ENCODE measurements at regions not wholly inside any gene's neighbourhood (a gene's known extent, or its start where the extent isn't known, plus 50 kb on each side); places are given as distances from the start of the nearest gene placed in this dataset.

DNA sequence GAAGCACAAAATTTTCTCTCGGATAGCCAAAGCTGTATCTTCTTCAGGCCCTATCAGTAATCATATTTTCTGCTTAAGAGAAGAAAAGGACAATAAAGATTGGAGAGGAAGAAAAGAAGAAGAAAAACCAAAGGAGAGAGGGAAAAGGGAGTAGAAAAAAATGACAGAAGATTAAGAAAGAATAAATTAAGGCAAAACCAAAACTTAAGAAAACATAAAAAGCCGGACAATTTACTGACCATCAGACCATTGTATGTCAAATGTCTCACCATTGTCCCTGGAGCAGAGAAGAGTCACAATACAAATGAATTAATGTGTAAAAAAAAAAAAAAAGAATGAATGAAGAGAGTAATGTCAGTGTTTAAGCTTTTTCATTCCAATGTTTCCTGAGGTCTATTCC, 1274.8 kb downstream of the FSCB start:
- Histone ChIP-seq H3K36me3 (ENCODE audit: control insufficient read depth, insufficient read depth, low read length) (no peaks in the 10 kb centered on the region), H3K4me3 (ENCODE audit: low read length) (no peak overlapping the region), H3K27ac (ENCODE audit: low read length) (no peak overlapping the region), H3K4me1 (ENCODE audit: control insufficient read depth, insufficient read depth, low read length) (no peaks in the 10 kb centered on the region), H3K27me3 (ENCODE audit: control insufficient read depth, insufficient read depth, low read length) (no peaks in the 10 kb centered on the region), H3K9me3 (ENCODE audit: control insufficient read depth, low read depth, low read length) (no peaks in the 10 kb centered on the region)
- DNase-seq = no peak
- 83% methylated on average over 1 of the region's 2 CpGs for WGBS (ENCODE audit: insufficient coverage, low lambda C conversion rate)

GRCh38 chr14:43215524-43215923, 1291.6 kb downstream of the FSCB start:
- H3K4me1 ChIP-seq (ENCODE audit: control insufficient read depth, insufficient read depth, low read length) = no peaks in the 10 kb centered on the region
- no peaks in the 10 kb centered on the region for H3K27me3 ChIP-seq (ENCODE audit: control insufficient read depth, insufficient read depth, low read length)
- H3K4me3 ChIP-seq (ENCODE audit: low read length) = no peak overlapping the region
- DNase-seq = no peak
- no peak overlapping the region for H3K27ac ChIP-seq (ENCODE audit: low read length)
- no CpG with 5 or more reads among the region's 2 CpGs for WGBS (ENCODE audit: insufficient coverage, low lambda C conversion rate)
- no peaks in the 10 kb centered on the region for H3K36me3 ChIP-seq (ENCODE audit: control insufficient read depth, insufficient read depth, low read length)
- H3K9me3 ChIP-seq (ENCODE audit: control insufficient read depth, low read depth, low read length) = no peaks in the 10 kb centered on the region

DNA sequence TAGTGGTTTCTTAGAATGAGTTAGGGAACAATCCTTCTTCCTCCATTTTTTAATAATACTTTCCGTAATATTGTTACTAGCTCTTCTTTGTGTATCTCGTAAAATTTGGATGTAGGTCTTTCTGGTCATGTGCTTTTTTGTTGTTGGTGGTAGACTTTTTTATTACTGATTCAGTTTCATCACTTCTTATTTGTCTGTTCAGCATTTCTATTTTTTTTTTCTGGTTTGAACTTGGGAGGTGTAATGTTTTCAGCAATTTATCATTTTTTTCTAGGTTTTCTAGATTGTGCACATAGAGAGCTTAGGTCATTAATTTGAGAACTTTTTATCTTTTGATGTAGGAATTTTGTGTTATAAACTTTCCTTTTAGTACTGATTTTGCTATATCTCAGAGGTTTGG, 1299.9 kb downstream of the FSCB start:
- Histone ChIP-seq H3K27ac (ENCODE audit: low read length) (no peak overlapping the region), H3K4me1 (ENCODE audit: control insufficient read depth, insufficient read depth, low read length) (no peaks in the 10 kb centered on the region), H3K4me3 (ENCODE audit: low read length) (no peak overlapping the region), H3K9me3 (ENCODE audit: control insufficient read depth, low read depth, low read length) (no peaks in the 10 kb centered on the region), H3K27me3 (ENCODE audit: control insufficient read depth, insufficient read depth, low read length) (no peaks in the 10 kb centered on the region), H3K36me3 (ENCODE audit: control insufficient read depth, insufficient read depth, low read length) (no peaks in the 10 kb centered on the region)
- WGBS (ENCODE audit: insufficient coverage, low lambda C conversion rate) = 83% methylated on average over 2 of the region's 2 CpGs
- DNase-seq = no peak

GRCh38 chr14:43204816-43205215, 1302.3 kb downstream of the FSCB start:
- peak in 1 of 2 donors; percentile 12 for DNase-seq
- H3K4me1 ChIP-seq (ENCODE audit: control insufficient read depth, insufficient read depth, low read length) = no peaks in the 10 kb centered on the region
- no peaks in the 10 kb centered on the region for H3K36me3 ChIP-seq (ENCODE audit: control insufficient read depth, insufficient read depth, low read length)
- H3K27ac ChIP-seq (ENCODE audit: low read length) = no peak overlapping the region
- 100% methylated on average over 1 of the region's 2 CpGs for WGBS (ENCODE audit: insufficient coverage, low lambda C conversion rate)
- H3K27me3 ChIP-seq (ENCODE audit: control insufficient read depth, insufficient read depth, low read length) = no peaks in the 10 kb centered on the region
- no peaks in the 10 kb centered on the region for H3K9me3 ChIP-seq (ENCODE audit: control insufficient read depth, low read depth, low read length)
- H3K4me3 ChIP-seq (ENCODE audit: low read length) = no peak overlapping the region

- H3K36me3 ChIP-seq (ENCODE audit: control insufficient read depth, insufficient read depth, low read length) = no peaks in the 10 kb centered on the region
- H3K27me3 ChIP-seq (ENCODE audit: control insufficient read depth, insufficient read depth, low read length) = no peaks in the 10 kb centered on the region
- H3K27ac ChIP-seq (ENCODE audit: low read length) = no peak overlapping the region
- no peak for DNase-seq
- no CpG with 5 or more reads among the region's 1 CpG for WGBS (ENCODE audit: insufficient coverage, low lambda C conversion rate)
- no peak overlapping the region for H3K4me3 ChIP-seq (ENCODE audit: low read length)
- no peaks in the 10 kb centered on the region for H3K4me1 ChIP-seq (ENCODE audit: control insufficient read depth, insufficient read depth, low read length)
- H3K9me3 ChIP-seq (ENCODE audit: control insufficient read depth, low read depth, low read length) = no peaks in the 10 kb centered on the region
These were observed 1306.6 kb downstream of the FSCB start for GRCh38 chr14:43200519-43200918.

- no peaks in the 10 kb centered on the region for H3K4me1 ChIP-seq (ENCODE audit: control insufficient read depth, insufficient read depth, low read length)
- no peaks in the 10 kb centered on the region for H3K9me3 ChIP-seq (ENCODE audit: control insufficient read depth, low read depth, low read length)
- WGBS (ENCODE audit: insufficient coverage, low lambda C conversion rate) = 100% methylated on average over 1 of the region's 2 CpGs
- H3K36me3 ChIP-seq (ENCODE audit: control insufficient read depth, insufficient read depth, low read length) = no peaks in the 10 kb centered on the region
- DNase-seq = no peak
- H3K27me3 ChIP-seq (ENCODE audit: control insufficient read depth, insufficient read depth, low read length) = no peaks in the 10 kb centered on the region
- no peak overlapping the region for H3K4me3 ChIP-seq (ENCODE audit: low read length)
- H3K27ac ChIP-seq (ENCODE audit: low read length) = no peak overlapping the region
These were observed 1308.6 kb downstream of the FSCB start for GRCh38 chr14:43198465-43198864.

- H3K4me3 ChIP-seq (ENCODE audit: low read length) = no peak overlapping the region
- H3K27ac ChIP-seq (ENCODE audit: low read length) = no peak overlapping the region
- 100% methylated on average over 1 of the region's 3 CpGs for WGBS (ENCODE audit: insufficient coverage, low lambda C conversion rate)
These were observed 1322.5 kb downstream of the FSCB start for GRCh38 chr14:43184540-43184939.

DNA sequence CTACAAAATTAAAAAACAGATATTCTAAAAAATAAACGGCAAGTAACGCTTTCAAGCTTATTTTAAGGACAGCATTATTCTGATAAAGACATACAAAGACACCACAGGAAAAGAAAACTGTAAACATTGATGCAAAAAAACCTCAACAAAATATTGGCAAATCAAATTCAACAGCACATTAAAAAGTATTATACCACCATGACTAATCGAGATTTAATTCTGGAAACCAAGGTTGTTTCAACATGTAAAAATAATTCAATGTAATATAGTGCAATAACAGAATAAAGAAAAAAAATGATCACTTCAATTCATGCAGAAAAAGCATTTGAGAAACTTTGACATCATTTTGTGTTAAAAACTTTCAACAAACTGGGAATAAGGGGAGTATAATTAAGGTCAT, 1323.2 kb downstream of the FSCB start:
- DNase-seq = no peak
- WGBS (ENCODE audit: insufficient coverage, low lambda C conversion rate) = 85% methylated on average over 2 of the region's 3 CpGs
- Histone ChIP-seq H3K27ac (ENCODE audit: low read length) (no peak overlapping the region), H3K27me3 (ENCODE audit: control insufficient read depth, insufficient read depth, low read length) (no peaks in the 10 kb centered on the region), H3K9me3 (ENCODE audit: control insufficient read depth, low read depth, low read length) (no peaks in the 10 kb centered on the region), H3K4me3 (ENCODE audit: low read length) (no peak overlapping the region), H3K36me3 (ENCODE audit: control insufficient read depth, insufficient read depth, low read length) (no peaks in the 10 kb centered on the region), H3K4me1 (ENCODE audit: control insufficient read depth, insufficient read depth, low read length) (no peaks in the 10 kb centered on the region)

More at GRCh38 chr14:43184540-43184939, 1322.5 kb downstream of the FSCB start:
- no peaks in the 10 kb centered on the region for H3K4me1 ChIP-seq (ENCODE audit: control insufficient read depth, insufficient read depth, low read length)
- no peak for DNase-seq
- no peaks in the 10 kb centered on the region for H3K27me3 ChIP-seq (ENCODE audit: control insufficient read depth, insufficient read depth, low read length)
- H3K9me3 ChIP-seq (ENCODE audit: control insufficient read depth, low read depth, low read length) = no peaks in the 10 kb centered on the region
- H3K36me3 ChIP-seq (ENCODE audit: control insufficient read depth, insufficient read depth, low read length) = no peaks in the 10 kb centered on the region

- H3K4me3 ChIP-seq (ENCODE audit: low read length) = no peak overlapping the region
- no peak overlapping the region for H3K27ac ChIP-seq (ENCODE audit: low read length)
- H3K36me3 ChIP-seq (ENCODE audit: control insufficient read depth, insufficient read depth, low read length) = no peaks in the 10 kb centered on the region
- DNase-seq = peak in 1 of 2 donors; percentile 18
- H3K9me3 ChIP-seq (ENCODE audit: control insufficient read depth, low read depth, low read length) = no peaks in the 10 kb centered on the region
- H3K4me1 ChIP-seq (ENCODE audit: control insufficient read depth, insufficient read depth, low read length) = peaks cover 4% of the 10 kb centered on the region
- no peaks in the 10 kb centered on the region for H3K27me3 ChIP-seq (ENCODE audit: control insufficient read depth, insufficient read depth, low read length)
- WGBS (ENCODE audit: insufficient coverage, low lambda C conversion rate) = no CpG with 5 or more reads among the region's 2 CpGs
These were observed 1331.2 kb downstream of the FSCB start for GRCh38 chr14:43175896-43176295.

DNA sequence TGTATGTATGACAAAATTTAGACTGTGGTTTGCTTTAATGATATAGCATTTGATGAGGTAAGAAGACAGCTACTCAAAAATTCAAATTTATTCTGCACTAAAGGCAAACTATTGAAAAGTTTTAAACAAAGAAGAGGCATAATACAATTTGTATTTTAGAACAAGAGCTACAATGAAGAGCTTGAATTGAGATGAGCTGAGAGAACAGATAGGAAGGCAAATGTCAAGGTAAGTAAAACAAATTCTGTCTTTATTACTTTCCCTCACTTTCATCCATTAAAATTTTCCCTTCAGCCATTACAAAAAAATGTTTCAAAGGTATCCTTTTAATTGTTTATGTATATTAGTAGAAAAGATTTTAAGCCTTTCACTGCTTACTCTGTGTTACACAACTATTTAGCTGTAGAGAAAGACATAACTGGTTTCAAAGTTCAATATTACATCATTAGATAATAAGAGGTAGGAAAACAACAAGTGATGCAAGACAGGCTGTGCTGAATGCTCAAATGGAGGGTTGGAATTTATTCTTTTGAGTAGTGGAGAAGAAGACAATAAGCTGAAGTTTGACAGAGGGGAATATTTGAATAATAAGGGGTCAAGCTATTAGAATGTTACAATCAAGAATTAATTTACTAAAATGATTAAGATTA, 1334.1 kb downstream of the FSCB start:
- Histone ChIP-seq H3K27me3 (ENCODE audit: control insufficient read depth, insufficient read depth, low read length) (no peaks in the 10 kb centered on the region), H3K9me3 (ENCODE audit: control insufficient read depth, low read depth, low read length) (no peaks in the 10 kb centered on the region), H3K36me3 (ENCODE audit: control insufficient read depth, insufficient read depth, low read length) (no peaks in the 10 kb centered on the region), H3K4me1 (ENCODE audit: control insufficient read depth, insufficient read depth, low read length) (peaks cover 8% of the 10 kb centered on the region), H3K4me3 (ENCODE audit: low read length) (no peak overlapping the region), H3K27ac (ENCODE audit: low read length) (no peak overlapping the region)
- DNase-seq = peak; percentile 34 to 77

DNA sequence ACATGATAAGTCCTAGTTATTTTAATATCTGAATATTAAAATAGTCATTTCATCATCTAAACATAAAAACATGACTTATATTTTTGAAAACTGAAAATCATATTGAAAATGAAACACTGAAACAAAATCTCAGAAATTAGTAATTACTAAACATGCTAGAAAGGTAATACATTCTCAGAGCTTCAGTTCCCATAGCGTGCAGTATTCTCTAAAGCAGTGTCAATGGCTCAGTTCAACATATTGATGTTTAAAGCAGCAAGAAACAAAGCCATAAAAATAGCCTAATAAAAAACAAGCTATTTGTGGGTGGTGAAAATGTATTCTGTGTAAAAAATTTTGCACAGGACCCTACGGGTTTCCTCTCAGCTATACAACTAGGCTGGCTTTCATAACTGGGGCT, 1337.4 kb downstream of the FSCB start:
- H3K9me3 ChIP-seq (ENCODE audit: control insufficient read depth, low read depth, low read length) = no peaks in the 10 kb centered on the region
- WGBS (ENCODE audit: insufficient coverage, low lambda C conversion rate) = 83% methylated on average over 1 of the region's 2 CpGs
- no peak for DNase-seq

More for the DNA sequence above, 1337.4 kb downstream of the FSCB start:
- no peaks in the 10 kb centered on the region for H3K27me3 ChIP-seq (ENCODE audit: control insufficient read depth, insufficient read depth, low read length)
- no peaks in the 10 kb centered on the region for H3K36me3 ChIP-seq (ENCODE audit: control insufficient read depth, insufficient read depth, low read length)
- H3K4me1 ChIP-seq (ENCODE audit: control insufficient read depth, insufficient read depth, low read length) = peaks cover 8% of the 10 kb centered on the region
- no peak overlapping the region for H3K4me3 ChIP-seq (ENCODE audit: low read length)
- no peak overlapping the region for H3K27ac ChIP-seq (ENCODE audit: low read length)

Measured in large intestine (tissue), 3 donors.